ENCODE measurements at regions not wholly inside any gene's neighbourhood (a gene's known extent, or its start where the extent isn't known, plus 50 kb on each side); places are given as distances from the start of the nearest gene placed in this dataset.
"Not testable (repeated sequence)": the region's sequence is repeated elsewhere in the genome, so short reads cannot be mapped to it uniquely, and the experiment has no call there.

DNA sequence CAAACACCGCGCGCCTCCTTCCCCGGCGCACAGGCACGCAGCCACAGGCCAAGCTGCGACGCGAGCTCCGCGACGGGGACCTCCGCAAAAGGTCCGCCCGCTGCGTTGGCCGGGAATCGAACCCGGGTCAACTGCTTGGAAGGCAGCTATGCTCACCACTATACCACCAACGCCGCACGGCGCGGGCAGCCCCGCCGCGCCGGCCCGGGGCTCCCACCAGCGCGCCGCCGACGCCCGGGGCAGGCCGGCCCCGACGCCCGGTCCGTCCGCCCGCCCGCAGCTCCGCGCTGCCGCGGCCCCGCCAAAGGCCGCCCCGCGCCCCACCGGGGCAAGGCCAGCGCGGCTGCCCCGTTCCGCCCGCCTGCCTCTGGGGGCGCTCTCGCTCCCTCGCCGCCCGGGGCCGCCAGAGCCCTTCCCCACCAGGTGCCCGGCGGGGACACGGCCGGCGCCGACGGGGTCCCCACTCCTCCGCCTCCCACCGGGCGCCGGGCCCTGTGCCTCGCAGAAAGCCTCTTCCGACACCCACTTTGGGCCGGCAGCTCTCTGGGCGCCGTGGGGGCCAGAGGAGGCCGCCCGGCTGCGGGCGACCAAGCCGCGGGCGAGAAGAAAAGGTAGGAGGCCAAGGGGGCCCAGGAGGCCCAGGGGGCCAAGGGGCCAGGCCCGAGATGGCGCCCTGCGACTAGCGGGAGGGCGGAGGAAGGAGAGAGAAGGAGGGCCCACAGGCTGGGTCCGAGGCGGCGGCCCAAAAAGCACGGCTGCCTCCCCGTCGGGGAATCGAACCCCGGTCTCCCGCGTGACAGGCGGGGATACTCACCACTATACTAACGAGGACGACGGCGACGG, 50.2 kb upstream of the FCGR2A start:
- not testable (repeated sequence) for DNase-seq (ENCODE audit: low read depth)

DNA sequence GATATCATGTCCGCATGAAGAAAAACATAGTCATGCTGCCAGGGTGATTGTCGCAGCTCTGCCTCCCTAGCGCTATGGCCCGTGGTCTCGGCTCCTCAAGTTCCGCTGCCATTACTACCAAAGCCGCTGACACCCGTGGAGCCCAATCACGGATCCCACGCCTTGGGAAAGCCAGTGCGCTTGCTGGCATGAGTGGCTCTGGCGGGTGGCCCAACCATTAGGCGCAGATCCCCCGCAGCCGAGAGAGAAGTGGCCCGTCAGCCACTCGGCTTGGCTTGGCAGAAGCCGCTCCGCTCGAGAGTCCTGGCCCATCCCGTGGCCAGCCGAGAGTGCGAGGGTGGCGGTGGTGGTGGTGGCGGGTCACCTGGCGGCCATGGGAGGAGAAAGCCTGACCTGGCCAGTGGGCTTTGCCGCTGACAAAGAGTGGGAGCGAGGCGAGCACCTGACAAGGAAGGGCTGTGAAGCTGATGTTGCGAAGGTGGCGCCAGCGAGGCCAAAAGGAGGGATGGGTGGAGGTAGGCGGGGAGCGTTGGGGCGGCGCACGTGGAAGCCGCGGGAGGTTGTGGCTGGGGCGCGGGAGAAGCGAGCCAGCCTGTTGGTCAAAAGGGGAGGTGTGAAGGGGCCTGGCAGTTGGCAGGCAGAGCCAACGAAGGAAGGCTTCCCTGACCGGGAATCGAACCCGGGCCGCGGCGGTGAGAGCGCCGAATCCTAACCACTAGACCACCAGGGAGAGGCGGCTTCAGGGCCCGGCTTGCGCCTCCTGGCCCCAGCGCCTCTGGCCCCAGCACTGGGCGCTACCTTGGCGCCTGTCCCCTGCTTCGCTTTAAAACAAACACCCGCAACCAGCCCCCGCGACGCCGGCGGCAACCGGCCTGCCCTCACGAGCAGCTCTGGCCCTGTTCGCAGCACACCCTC, 51.0 kb upstream of the FCGR2A start:
- DNase-seq (ENCODE audit: low read depth): not testable (repeated sequence)

DNA sequence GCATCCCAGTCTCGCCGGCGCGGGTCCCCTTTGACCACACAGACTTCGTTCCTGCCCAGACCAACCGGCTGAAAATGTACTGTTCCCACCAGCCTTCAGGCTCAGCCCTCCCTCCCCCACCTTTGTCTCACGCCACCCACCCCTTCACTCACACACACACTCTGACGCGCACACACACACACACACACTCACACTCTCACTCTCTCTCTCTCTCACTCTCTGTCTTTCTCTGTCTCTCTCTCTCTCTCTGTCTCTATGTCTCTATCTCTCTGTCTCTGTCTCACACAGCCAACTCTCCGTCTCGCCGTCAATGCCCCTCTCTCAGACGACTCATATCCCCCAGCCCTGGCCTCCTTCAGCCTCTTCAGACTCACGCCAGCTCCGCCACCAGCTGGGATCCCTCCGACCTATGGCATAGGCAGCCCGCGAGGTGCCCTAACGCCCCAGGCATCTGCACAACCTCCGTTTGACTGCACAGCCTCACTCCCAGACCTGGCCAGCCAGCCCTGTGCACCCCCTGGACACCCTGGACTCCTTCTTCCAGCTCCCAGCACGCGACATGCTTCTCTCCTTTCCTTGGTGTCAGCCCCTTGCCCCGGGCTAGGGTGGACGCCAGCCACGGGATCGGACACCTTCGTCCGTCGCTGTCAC, 53.4 kb upstream of the FCGR2A start:
- DNase-seq (ENCODE audit: low read depth): not testable (repeated sequence)

DNA sequence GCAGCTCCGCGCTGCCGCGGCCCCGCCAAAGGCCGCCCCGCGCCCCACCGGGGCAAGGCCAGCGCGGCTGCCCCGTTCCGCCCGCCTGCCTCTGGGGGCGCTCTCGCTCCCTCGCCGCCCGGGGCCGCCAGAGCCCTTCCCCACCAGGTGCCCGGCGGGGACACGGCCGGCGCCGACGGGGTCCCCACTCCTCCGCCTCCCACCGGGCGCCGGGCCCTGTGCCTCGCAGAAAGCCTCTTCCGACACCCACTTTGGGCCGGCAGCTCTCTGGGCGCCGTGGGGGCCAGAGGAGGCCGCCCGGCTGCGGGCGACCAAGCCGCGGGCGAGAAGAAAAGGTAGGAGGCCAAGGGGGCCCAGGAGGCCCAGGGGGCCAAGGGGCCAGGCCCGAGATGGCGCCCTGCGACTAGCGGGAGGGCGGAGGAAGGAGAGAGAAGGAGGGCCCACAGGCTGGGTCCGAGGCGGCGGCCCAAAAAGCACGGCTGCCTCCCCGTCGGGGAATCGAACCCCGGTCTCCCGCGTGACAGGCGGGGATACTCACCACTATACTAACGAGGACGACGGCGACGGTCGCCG, 57.4 kb upstream of the FCGR2A start:
- DNase-seq (ENCODE audit: low read depth): not testable (repeated sequence)

DNA sequence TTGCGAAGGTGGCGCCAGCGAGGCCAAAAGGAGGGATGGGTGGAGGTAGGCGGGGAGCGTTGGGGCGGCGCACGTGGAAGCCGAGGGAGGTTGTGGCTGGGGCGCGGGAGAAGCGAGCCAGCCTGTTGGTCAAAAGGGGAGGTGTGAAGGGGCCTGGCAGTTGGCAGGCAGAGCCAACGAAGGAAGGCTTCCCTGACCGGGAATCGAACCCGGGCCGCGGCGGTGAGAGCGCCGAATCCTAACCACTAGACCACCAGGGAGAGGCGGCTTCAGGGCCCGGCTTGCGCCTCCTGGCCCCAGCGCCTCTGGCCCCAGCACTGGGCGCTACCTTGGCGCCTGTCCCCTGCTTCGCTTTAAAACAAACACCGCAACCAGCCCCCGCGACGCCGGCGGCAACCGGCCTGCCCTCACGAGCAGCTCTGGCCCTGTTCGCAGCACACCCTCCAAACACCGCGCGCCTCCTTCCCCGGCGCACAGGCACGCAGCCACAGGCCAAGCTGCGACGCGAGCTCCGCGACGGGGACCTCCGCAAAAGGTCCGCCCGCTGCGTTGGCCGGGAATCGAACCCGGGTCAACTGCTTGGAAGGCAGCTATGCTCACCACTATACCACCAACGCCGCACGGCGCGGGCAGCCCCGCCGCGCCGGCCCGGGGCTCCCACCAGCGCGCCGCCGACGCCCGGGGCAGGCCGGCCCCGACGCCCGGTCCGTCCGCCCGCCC, 58.1 kb upstream of the FCGR2A start:
- not testable (repeated sequence) for DNase-seq (ENCODE audit: low read depth)

DNA sequence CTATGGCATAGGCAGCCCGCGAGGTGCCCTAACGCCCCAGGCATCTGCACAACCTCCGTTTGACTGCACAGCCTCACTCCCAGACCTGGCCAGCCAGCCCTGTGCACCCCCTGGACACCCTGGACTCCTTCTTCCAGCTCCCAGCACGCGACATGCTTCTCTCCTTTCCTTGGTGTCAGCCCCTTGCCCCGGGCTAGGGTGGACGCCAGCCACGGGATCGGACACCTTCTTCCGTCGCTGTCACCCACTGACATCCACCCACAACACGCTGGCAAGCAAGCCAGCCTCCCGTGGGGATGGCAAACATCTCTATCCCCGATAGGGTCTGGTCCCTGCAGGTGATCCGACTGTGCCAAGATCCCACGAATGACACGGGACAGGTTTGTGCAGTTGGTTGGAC, 60.5 kb upstream of the FCGR2A start:
- peak; percentile 20 for DNase-seq (ENCODE audit: low read depth)

DNA sequence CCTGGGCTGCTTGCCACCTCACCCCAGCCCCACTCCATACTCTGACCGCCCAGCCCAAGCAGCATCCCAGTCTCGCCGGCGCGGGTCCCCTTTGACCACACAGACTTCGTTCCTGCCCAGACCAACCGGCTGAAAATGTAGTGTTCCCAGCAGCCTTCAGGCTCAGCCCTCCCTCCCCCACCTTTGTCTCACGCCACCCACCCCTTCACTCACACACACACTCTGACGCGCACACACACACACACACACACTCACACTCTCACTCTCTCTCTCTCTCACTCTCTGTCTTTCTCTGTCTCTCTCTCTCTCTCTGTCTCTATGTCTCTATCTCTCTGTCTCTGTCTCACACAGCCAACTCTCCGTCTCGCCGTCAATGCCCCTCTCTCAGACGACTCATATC, 61.0 kb upstream of the FCGR2A start:
- DNase-seq (ENCODE audit: low read depth): not testable (repeated sequence)

DNA sequence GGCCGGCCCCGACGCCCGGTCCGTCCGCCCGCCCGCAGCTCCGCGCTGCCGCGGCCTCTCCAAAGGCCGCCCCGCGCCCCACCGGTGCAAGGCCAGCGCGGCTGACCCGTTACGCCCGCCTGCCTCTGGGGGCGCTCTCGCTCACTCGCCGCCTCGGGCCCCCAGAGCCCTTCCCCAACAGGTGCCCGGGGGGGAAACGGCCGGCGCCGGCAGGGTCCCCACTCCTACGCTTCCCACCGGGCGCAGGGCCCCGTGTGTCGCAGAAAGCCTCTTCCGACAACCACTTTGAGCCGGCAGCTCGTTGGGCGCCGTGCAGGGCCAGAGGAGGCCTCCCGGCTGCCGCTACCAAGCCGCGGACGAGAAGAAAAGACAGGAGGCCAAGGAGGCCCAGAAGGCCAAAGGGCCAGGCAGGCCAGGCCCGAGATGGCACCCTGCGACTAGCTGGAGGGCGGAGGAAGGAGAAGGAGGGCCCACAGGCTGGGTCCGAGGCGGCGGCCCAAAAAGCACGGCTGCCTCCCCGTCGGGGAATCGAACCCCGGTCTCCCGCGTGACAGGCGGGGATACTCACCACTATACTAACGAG, 64.9 kb upstream of the FCGR2A start:
- DNase-seq (ENCODE audit: low read depth): peak; percentile 24

DNA sequence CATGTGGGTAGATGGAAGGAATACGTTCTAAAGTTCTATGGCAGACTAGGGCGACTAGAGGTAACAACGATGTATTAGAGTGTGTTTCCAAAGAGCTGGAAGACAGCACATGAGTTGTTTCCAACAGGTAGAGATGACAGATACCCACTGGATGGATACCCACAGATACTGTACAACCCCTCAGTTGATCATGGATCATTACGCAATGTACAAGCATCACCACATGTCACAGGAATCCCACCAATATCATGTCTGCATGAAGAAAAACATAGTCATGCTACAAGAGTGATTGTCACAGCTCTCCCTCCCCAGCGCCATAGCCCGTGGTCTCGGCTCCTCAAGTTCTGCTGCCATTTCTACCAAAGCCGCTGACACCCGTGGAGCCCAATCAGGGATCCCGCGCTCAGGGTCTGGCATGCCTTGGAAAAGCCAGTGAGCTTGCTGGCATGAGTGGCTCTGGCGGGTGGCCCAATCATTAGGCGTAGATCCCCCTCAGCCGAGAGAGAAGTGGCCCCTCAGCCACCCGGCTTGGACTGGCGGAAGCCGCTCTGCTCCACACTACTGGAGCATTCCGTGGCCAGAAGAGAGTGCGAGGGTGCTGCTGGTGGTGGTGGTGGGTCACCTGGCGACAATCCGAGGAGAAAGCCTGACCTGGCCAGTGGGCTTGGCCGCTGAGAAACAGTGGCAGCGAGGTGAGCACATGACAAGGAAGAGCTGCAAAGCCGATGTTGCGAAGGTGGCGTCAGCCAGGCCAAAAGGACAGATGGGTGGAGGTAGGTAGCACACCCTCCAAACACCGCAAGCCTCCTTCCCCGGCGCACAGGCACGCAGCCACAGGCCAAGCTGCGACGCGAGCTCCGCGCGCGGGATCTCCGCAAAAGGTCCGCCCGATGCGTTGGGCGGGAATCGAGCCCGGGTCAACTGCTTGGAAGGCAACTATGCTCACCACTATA, 65.7 kb upstream of the FCGR2A start:
- DNase-seq (ENCODE audit: low read depth): no peak

DNA sequence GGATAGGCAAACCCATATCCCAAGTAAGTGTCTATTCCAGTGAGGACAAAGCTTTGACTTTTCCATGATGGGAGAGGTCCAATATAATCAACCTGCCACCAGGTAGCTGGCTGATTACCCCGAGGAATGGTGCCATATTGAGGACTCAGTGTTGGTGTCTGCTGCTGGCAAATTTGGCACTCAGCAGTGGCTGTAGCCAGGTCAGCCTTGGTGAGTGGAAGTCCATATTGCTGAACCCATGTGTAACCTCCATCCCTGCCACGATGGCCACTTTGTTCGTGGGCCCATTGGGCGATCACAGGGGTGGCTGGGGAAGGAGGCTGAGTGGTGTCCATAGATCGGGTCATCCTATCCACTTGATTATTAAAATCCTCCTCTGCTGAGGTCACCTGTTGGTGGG, 65.5 kb upstream of the CFAP126 start:
- DNase-seq (ENCODE audit: low read depth): not testable (repeated sequence)

DNA sequence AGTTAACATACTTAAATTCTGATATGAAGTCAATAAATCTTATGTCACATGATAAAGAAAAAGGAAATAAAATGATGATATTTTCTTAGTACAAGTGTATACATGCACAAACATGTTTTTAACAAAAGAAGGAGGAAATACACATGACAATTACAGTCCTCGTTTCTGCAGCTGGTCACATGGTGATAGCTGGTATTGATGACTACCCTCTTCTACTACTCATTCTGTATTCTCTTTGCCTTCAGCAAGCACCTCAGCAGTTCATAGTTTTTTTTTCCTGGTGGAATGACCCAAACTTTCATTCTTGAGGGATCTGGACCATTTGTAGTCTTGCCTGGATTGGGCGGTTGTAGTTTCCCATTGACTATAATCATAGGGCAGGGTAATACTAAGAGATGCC, 64.4 kb upstream of the CFAP126 start:
- DNase-seq (ENCODE audit: low read depth): no peak

DNA sequence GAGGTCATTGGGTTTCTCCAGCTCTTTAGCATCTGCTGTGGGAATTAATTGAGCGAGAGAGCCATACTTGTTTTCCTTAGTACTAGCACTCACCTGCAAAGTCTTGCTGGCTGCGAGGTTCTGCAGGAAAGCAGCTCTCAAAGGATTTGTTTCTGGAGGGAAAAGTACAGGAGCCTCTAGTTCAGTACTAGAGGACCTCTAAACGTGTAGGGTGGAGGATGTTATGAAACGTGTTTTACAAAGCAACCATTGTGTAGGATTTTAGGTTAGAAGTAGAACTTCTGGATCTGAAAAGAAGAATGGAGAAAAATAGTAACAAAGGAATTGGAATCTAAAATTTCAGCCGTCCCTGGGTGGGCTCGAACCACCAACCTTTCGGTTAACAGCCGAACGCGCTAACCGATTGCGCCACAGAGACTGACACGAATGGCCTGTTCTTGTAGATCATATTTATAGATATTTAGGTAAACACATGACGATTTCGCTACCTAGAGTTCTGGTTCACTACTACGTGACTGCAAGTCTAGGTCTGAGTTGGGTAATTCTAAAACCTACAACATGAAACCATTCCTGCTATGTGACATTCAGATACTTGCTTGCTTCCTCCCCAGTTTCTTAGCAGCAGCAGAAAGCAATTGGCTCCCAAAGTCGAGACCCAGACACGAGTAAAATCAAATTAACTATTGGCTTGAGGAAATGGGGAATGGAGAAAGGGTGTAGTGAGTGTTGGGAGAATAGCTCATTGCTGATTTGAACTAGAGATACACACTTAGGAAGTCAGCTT, 60.2 kb upstream of the CFAP126 start:
- no peak for DNase-seq (ENCODE audit: low read depth)

DNA sequence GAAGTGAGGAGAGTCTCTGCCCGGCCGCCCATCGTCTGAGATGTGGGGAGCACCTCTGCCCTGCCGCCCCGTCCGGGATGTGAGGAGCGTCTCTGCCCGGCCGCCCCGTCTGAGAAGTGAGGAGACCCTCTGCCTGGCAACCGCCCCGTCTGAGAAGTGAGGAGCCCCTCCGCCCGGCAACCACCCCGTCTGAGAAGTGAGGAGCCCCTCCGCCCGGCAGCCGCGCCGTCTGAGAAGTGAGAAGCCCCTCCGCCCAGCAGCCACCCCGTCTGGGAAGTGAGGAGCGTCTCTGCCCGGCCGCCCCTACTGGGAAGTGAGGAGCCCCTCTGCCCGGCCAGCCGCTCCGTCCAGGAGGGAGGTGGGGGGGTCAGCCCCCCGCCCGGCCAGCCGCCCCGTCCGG, 55.2 kb upstream of the CFAP126 start:
- DNase-seq (ENCODE audit: low read depth): not testable (repeated sequence)

DNA sequence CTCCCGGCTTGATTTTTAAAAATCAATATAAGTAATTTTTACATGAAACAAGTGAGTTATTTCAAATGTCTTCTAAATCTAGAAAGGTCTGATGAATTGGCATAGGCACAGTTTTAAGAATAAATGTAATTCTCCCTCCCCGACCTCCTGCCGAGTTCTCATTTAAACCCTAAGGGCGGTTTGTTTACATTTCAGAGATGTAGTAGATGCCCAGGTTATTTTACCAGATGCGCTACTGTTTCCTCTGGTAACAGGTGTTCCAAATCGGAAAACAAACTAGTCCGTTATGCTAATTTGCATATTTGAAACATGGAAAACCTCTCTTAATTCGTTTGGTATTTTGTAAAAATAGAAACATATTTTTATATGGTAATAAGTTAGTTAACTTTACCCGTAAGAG, 53.8 kb upstream of the CFAP126 start:
- DNase-seq (ENCODE audit: low read depth): no peak

DNA sequence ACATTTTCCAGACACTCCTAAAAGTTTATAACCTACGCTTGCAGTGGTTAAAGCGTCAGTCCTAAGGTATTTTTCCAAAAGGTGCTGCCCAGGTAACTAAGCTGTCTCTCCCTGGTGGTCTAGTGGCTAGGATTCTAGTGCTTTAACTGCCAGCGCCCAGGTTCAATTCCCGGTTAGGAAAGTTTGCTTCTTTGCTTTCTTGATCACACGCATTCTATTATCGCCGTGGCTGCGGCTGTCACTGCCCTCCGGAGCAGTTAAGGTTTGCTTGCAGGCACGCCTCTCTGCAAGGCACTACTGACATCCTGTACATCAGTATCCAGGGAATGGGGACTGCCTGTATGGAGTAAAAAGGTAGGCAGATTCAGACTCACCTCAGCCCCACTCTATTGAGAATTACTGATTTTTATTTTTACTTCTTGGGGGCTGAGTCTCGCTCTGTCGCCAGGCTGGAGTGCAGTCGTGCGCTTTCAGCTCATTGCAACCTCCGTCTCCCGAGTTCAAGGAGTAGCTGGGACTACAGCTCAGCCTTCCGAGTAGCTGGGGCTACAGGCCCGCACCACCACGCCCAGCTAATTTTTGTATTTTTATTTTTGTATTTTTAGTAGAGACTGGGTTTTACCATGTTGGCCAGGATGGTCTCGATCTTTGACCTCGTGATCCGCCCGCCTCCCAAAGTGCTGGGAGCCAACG, 53.2 kb upstream of the CFAP126 start:
- no peak for DNase-seq (ENCODE audit: low read depth)

DNA sequence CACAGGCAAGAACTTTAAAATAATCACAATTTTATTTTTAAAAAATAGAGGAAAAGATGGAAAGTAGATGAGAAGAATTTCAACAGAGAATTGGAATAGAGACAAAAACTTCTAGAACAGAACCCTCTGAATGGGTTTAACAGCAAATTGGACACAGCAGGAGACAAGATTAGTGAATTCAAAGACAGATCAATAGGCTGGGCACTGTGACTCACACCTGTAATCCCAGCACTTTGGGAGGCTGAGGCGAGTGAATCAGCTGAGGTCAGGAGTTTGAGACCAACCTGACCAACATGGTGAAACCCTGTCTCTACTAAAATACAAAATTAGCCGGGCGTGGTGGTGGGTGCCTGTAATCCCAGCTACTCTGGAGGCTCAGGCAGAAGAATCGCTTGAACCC, 49.9 kb upstream of the CFAP126 start:
- not testable (repeated sequence) for DNase-seq (ENCODE audit: low read depth)

Data from activated T-helper 1 cell treated with Interleukin-2 at 50 U/mL for 16 hours (primary cell).